ENCODE measurements at regions not wholly inside any gene's neighbourhood (a gene's known extent, or its start where the extent isn't known, plus 50 kb on each side); places are given as distances from the start of the nearest gene placed in this dataset.

- DNase-seq (ENCODE audit: low read depth) = no peak
- TF ChIP-seq CTCF (IDR thresholded peaks at IDR 0.05; ENCODE audit: insufficient read depth, low read depth, low read length, missing control alignments) = no peak
- no peak overlapping the region for H3K4me3 ChIP-seq (ENCODE audit: low read depth, low read length)
Measured at GRCh38 chr21:38909929-38910328, 104.2 kb downstream of the ETS2 start.

DNA sequence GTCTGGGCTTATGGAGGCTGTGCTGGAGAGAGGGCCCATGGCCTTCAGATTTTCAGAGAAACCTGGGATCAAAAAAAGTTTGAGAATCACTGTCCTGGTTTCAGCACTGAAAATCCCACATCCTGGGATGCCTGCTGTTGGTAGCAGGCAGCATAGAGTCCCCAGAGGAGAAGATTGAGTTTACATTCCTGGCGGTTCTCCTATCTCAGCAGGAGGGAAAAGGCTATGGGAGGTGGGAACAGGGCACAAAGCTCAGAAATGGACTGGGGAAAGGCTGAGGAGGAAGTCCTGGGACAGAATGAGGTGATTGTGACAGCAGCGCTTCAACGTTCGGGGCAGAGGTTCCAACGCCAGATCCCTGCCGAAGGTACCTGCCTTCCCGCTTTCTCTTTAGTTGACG lies 103.4 kb downstream of the ETS2 start:
- no peak for TF ChIP-seq CTCF (IDR thresholded peaks at IDR 0.05; ENCODE audit: insufficient read depth, low read depth, low read length, missing control alignments)
- no peak for DNase-seq (ENCODE audit: low read depth)
- no peak overlapping the region for H3K4me3 ChIP-seq (ENCODE audit: low read depth, low read length)

GRCh38 chr21:38908537-38908936 lies 102.8 kb downstream of the ETS2 start:
- no peak overlapping the region for H3K4me3 ChIP-seq (ENCODE audit: low read depth, low read length)
- no peak for DNase-seq (ENCODE audit: low read depth)
- TF ChIP-seq CTCF (IDR thresholded peaks at IDR 0.05; ENCODE audit: insufficient read depth, low read depth, low read length, missing control alignments) = no peak

- no peak for TF ChIP-seq CTCF (IDR thresholded peaks at IDR 0.05; ENCODE audit: insufficient read depth, low read depth, low read length, missing control alignments)
- DNase-seq (ENCODE audit: low read depth) = no peak
- H3K4me3 ChIP-seq (ENCODE audit: low read depth, low read length) = no peak overlapping the region
Measured at GRCh38 chr21:38905752-38906151, 100.0 kb downstream of the ETS2 start.

GRCh38 chr21:38905328-38905727 lies 99.6 kb downstream of the ETS2 start:
- no peak overlapping the region for H3K4me3 ChIP-seq (ENCODE audit: low read depth, low read length)
- no peak for TF ChIP-seq CTCF (IDR thresholded peaks at IDR 0.05; ENCODE audit: insufficient read depth, low read depth, low read length, missing control alignments)
- no peak for DNase-seq (ENCODE audit: low read depth)

- no peak for TF ChIP-seq CTCF (IDR thresholded peaks at IDR 0.05; ENCODE audit: insufficient read depth, low read depth, low read length, missing control alignments)
- DNase-seq (ENCODE audit: low read depth) = no peak
- no peak overlapping the region for H3K4me3 ChIP-seq (ENCODE audit: low read depth, low read length)
Measured at GRCh38 chr21:38903690-38904139, 98.0 kb downstream of the ETS2 start.

DNA sequence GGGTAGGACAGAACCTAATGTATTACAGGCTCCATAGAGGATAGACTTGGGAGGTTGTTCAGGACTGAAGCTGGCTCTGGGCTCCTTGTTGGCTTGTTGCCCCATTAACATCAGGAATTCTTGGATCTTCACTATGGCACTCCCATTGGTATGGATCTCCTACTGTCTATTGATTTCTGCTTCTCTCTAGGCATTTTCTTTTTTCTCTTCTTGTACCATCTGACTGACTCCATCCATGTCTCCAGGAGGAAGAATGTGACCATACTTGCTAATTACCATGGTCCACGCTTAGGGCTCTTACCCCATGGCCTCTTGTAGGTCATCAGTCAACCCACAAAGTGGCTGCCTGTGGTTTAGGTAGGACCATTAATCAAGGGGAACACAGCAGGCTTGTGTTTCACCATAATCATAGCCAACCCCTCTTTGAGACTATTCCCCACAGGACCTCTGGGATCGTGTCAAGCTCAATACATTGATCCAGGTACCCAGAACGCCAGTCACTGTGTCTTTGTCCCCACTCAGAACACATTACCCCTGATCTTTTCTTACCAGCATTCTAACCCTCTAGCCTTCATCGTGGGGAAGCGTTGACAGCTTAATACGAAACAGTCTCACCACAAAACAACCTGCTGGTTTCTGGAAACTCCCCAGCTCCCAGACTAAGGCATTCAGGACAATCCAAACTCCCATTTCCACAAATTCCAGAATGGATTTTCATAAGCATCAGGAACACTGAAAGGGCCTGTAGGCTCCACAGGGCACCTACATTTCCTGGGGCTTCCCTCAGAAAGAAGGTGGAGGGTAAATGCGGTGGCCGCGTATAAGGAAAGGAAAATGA lies 97.1 kb downstream of the ETS2 start:
- no peak overlapping the region for H3K4me3 ChIP-seq (ENCODE audit: low read depth, low read length)
- no peak for DNase-seq (ENCODE audit: low read depth)
- no peak for TF ChIP-seq CTCF (IDR thresholded peaks at IDR 0.05; ENCODE audit: insufficient read depth, low read depth, low read length, missing control alignments)

Measured in GM12865 (cell line).